Epithelial cell of proximal tubule (primary cell): ENCODE measurements at regions not wholly inside any gene's neighbourhood (a gene's known extent, or its start where the extent isn't known, plus 50 kb on each side); places are given as distances from the start of the nearest gene placed in this dataset.

ENCODE experiments used
- DNase-seq: peaks from one replicate; pipeline ENCODE4 v3.0.0-alpha.2; 2011; ENCODE audit warnings: low read depth
- H3K4me3 ChIP-seq: 2 replicates; pipeline ENCODE4 v1.5.1; 2011; ENCODE audit warnings: low read depth, mild to moderate bottlenecking, low read length
- CTCF ChIP-seq: conservative IDR thresholded peaks from 2 replicates; pipeline ENCODE4 v1.5.1; 2012; ENCODE audit warnings: low read depth, mild to moderate bottlenecking, low read length

DNA sequence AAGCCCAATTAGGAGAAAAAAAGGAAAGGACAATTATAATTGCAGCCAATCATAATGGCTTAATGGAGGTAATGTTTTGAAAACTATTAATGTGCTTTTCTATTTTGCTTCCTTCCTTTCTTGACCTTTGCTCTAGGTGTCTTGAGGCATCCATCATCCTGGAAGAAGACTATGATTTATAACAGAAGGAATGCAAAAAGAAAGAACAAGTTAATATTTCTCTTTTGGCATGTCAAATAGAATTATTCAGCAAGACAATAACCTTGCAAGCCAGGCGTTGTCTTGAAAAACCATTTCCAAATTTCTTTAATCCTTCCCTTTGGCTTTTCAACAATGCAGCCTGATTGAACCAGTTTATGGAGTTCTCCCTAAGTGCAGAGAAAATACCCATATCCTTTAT is 107.7 kb upstream of the USP24 start:
- H3K4me3 ChIP-seq: no peak overlapping the region
- TF ChIP-seq CTCF: no peak
- no peak for DNase-seq

DNA sequence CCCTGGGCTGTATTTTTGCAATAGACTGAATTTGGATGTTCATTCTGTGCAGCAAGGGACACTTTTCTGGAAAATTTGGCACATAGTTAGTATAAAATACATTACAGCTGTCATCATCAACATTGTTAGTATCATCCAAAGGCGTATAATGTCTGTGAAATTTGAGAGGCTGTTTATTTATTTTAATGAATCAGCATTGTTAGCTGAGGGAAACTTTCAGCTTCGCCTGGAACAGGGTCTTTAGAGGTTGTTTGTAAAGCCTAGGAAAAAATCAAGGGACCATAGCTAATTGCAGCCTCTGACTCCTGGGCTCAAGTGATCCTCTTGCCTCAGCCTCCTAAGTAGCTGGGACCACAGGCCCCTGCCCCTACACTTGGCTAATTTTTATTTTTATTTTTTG is 106.8 kb upstream of the USP24 start:
- no peak for DNase-seq
- no peak for TF ChIP-seq CTCF
- no peak overlapping the region for H3K4me3 ChIP-seq

- no peak for DNase-seq
- no peak overlapping the region for H3K4me3 ChIP-seq
- TF ChIP-seq CTCF: no peak
Observed at GRCh38 chr1:55320891-55321290, 105.7 kb upstream of the USP24 start.

GRCh38 chr1:55318116-55318817 is 103.1 kb upstream of the USP24 start:
- H3K4me3 ChIP-seq: no peak overlapping the region
- DNase-seq: no peak
- no peak for TF ChIP-seq CTCF

DNA sequence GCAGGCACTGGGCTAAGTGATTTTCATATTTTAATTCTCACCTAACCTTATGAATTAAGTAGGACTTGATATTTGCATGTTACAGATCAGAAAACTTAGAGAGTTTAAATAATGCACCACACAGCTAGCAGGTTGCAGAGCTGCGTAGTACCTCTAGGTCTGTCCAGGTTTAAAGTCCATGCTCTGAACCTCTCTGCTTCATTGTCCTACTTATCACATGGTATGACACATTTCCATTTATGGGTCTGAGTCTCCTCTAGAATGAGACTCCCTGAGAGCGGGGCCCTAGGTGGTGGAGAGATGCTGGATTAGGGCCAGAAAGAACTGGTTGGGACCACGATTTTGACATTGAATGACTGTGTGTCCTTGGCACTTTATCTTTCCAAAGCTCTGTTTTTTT is 102.5 kb upstream of the USP24 start:
- H3K4me3 ChIP-seq: no peak overlapping the region
- TF ChIP-seq CTCF: no peak
- no peak for DNase-seq

- DNase-seq: no peak
- no peak overlapping the region for H3K4me3 ChIP-seq
- no peak for TF ChIP-seq CTCF
Observed at GRCh38 chr1:55316947-55317662, 101.9 kb upstream of the USP24 start.

DNA sequence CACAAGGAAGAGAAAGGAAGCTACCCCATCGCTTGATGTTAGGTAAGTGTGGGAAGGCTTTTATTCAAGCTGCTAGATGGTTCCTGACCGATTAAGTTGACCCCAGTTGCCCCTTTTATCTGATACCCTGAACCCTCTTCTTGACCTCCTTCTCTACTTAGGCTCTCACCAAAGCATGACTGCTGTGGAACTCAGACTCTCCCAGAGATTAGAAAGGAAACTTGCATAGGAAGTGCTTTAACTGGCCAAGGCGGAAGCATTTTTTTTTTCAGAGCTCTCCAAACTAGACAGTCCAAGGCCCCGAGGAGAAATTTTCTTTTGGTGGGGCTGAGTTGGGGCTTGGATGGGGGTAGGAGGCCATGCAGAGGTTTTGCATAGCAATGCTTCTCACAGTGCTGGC is 101.3 kb upstream of the USP24 start:
- DNase-seq: no peak
- no peak overlapping the region for H3K4me3 ChIP-seq
- TF ChIP-seq CTCF: no peak
